AG04449 (cell line): ENCODE measurements at regions not wholly inside any gene's neighbourhood (a gene's known extent, or its start where the extent isn't known, plus 50 kb on each side); places are given as distances from the start of the nearest gene placed in this dataset.

Source experiments
- CTCF ChIA-PET: fragments of 350-600 bp; formaldehyde crosslinking; extraction: SDS; loops from one replicate; lab custom pipeline; 2021; ENCODE audit warnings: antibody characterized with exemption; lab: Yijun Ruan, JAX
- POLR2A ChIA-PET: fragments of 400-600, 350-600 bp; formaldehyde crosslinking; extraction: SDS; loops from one replicate; lab custom pipeline; 2020; ENCODE audit warnings: antibody characterized with exemption, inconsistent platforms; lab: Yijun Ruan, JAX
- DNase-seq: peaks from one replicate; pipeline ENCODE4 v3.0.0-alpha.2; 2010; ENCODE audit warnings: low read depth, low spot score
- H3K4me3 ChIP-seq: 2 replicates; pipeline ENCODE4 v1.5.1; 2011; ENCODE audit warnings: low read depth, mild to moderate bottlenecking, control low read depth, low read length
- TF ChIP-seq, protein P1 (sequence below): IDR thresholded peaks from one replicate; pipeline ENCODE4 v1.5.1; 2011; ENCODE audit warnings: mild to moderate bottlenecking, moderate library complexity, low read length, control low read depth, inconsistent platforms; ENCODE audit not compliant: insufficient read depth; ENCODE audit errors: missing control alignments

DNA sequence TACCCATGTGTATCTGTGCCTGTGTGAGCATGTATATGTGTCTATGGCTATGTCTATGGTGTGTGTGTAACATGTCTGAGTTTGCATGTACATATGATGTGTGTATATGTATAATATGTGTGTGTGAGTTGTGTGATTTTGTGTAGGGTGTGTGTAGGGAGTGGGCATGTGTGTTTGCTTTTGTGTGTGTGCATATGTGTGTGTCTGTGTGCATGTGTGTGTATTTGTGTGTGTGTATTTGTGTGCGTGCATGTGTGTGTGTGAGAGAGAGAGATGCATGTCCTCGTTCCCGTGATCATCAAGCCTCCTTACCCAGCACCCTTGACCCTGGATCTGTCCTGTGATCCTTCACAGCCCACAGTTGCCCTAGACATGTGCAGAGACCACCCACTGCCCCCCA lies 79.5 kb downstream of the LINGO1 start:
- no peak for DNase-seq
- TF ChIP-seq, protein P1, sequence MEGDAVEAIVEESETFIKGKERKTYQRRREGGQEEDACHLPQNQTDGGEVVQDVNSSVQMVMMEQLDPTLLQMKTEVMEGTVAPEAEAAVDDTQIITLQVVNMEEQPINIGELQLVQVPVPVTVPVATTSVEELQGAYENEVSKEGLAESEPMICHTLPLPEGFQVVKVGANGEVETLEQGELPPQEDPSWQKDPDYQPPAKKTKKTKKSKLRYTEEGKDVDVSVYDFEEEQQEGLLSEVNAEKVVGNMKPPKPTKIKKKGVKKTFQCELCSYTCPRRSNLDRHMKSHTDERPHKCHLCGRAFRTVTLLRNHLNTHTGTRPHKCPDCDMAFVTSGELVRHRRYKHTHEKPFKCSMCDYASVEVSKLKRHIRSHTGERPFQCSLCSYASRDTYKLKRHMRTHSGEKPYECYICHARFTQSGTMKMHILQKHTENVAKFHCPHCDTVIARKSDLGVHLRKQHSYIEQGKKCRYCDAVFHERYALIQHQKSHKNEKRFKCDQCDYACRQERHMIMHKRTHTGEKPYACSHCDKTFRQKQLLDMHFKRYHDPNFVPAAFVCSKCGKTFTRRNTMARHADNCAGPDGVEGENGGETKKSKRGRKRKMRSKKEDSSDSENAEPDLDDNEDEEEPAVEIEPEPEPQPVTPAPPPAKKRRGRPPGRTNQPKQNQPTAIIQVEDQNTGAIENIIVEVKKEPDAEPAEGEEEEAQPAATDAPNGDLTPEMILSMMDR, result no peak
- ChIA-PET POLR2A (no interaction called here), CTCF (no interaction called here)
- no peak overlapping the region for H3K4me3 ChIP-seq

DNA sequence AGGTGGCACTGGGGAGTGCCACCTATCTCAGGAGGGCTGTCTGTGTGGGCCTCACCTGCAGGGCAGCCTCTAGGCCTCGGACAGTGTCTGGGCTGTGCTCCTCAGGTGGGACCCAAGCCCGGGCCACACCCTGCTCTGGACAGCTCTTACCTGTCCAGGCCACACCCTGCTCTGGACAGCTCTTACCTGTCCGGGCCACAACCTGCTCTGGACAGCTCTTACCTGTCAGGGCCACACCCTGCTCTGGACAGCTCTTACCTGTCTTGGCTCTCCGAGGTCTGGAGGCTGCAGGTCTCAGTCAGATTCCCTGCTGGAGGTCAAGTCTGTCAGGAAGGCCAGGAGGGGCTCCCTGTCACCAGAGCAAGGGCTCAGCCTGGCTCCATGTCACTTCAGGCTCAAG lies 80.6 kb downstream of the LINGO1 start:
- POLR2A ChIA-PET, result no interaction called here
- CTCF ChIA-PET, result interaction anchor here (0.6 to 0.9 kb wide), 2 partner anchors 444 to 1222 kb away, joined by 3 to 4 read pairs; no protein-coding TSS in a partner anchor
- TF ChIP-seq, protein P1, result no peak
- DNase-seq, result no peak
- H3K4me3 ChIP-seq, result no peak overlapping the region

DNA sequence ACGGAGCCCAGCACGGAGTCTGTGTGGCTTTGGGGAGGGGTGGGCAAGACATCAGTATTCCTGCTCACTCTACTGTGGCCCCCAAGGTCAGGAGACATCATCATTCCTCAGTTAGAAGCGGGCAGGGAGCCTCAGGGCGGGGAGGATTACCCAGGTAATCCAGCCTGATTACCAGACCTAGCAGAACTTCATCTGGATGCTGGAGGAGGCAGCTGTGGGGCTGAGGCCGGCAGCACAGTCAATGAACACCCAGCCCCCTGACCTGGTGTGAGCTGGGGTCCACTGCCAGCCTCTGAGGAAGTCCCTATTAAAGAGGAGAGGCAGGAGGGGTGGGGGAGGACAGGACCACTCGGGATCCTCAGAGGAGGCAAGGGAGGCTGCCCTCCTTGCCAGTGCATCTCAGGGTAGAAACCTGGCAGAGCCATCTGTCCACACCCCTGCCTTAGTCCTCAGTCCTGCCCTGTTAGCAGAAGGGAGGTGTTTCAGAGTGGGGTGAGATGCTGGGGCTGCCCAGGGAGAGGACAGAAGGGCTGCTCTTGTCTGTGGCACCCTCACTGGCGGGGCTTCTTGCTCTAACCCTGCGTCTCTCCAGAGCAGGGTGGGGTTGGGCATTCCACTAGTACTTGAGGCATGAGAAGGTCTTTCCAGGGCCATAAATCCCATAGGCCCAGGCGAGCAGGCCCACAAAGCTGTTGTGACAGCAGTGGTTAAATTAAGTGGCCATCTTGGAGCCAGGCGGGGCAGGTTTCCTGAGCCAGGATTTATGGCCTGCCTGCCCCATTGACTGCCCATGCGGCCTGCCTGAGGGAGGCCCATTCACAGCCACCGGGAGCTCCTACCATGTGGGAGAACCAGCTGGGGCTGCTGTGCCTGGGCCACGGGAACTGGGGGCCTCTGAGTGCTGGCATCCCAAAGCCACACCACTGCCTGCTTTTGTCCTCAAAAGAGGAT lies 82.1 kb downstream of the LINGO1 start:
- DNase-seq, result peak; percentile 12
- TF ChIP-seq, protein P1, result no peak
- POLR2A ChIA-PET, result no interaction called here
- CTCF ChIA-PET, result interaction anchor here (1.4 kb wide), 1 partner anchor 432 kb away, joined by 3 read pairs; no protein-coding TSS in a partner anchor
- no peak overlapping the region for H3K4me3 ChIP-seq

DNA sequence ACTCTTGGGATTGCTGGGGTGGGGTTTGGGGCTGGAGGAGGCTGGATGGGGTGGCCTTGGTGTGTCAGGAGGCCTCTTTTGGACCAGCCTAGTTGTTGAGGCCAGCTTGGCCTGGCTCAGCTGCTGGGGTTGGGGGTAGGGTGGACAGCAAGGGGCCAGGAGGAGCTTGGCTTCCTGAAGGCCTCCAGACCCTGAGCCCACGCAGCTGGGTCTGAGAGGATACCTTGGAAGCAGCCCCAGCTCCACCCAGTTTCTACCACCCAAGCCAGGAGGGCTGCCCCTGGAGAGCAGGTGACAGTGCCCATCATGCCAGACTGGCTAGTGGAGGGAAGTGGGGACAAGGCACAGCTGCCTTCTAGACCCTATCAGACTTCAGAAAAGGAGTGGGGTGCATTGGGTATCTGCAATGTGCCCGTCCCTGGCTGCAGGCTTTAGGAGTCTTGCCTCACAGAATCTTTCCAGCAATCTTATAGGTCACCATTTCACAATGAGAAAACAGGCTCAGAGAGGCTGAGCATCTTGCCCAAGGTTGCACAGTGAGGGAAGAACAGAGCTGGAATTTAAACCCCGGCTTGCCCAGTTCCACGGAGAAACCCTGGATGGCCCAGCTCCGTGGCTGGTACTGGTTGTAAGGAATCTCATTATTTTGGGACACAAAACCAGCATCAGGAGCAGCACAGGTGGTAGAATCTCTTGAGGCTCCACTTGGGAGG lies 83.0 kb downstream of the LINGO1 start:
- ChIA-PET CTCF (interaction anchor here (1.1 to 1.4 kb wide), 2 partner anchors 53 to 432 kb away, joined by 3 read pairs; no protein-coding TSS in a partner anchor), POLR2A (interaction anchor here (0.6 kb wide), 1 partner anchor 46 kb away, joined by 3 read pairs; no protein-coding TSS in a partner anchor)
- DNase-seq, result no peak
- TF ChIP-seq, protein P1, result no peak
- H3K4me3 ChIP-seq, result no peak overlapping the region

DNA sequence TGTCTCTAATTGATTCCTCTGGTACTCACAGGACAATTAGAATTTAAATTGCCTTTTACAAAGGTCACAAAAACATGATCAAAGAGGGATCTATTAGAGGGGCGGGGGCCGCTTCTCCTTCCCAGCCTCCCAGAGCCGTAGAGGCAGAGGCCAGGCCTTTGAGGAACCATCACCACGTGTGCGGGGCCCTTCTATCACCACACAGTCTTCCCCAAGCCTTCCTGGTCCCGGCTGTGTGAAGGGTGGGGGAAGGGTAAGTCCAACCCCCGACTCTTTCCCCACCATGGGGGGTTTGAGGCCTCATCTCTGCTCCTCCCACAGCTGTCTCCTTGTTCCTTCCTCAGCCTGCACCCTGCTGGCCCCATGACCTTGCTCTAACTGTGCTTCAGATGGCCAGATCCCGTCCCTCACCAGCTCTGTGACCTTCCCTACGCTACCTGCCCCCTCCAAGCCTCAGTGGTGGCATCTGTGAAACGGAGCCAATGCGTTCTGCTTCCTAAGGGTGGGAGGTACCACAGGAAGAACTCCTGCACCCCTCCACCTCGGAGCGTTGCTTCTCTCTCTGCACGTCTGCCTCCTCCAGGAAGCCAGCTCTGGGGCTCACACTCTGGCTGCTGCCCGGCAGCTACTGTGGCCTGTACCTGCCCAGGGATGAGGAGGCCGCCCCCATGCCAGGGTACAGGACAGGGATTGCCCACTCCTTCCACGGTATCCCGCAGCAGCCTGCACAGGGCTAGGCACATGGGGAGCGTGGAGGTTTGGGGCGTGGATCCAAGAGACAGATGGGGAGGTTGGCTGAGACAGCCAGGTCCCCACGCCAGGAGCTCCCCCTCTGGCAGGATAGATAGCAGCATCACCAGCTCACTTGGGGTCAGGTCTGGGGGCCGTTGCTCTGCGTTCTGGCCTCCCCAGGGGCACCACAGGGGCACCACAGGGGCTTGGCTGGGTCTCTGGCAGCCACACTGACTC lies 83.8 kb downstream of the LINGO1 start:
- no peak for DNase-seq
- H3K4me3 ChIP-seq, result no peak overlapping the region
- CTCF ChIA-PET, result interaction anchor here (1.1 to 11.6 kb wide), 3 partner anchors 52 to 443 kb away, joined by 3 to 170 read pairs (median 3); no protein-coding TSS in a partner anchor
- TF ChIP-seq, protein P1, result no peak
- POLR2A ChIA-PET, result interaction anchor here (0.6 kb wide), 1 partner anchor 47 kb away, joined by 3 read pairs; no protein-coding TSS in a partner anchor
